HepG2 (cell line): ENCODE measurements at regions not wholly inside any gene's neighbourhood (a gene's known extent, or its start where the extent isn't known, plus 50 kb on each side); places are given as distances from the start of the nearest gene placed in this dataset.

ENCODE experiments used
- NR3C1 ChIP-seq: sonication (generic); formaldehyde crosslinking; IDR thresholded peaks from 2 replicates; pipeline ENCODE4 v1.4.0; 2020; ENCODE audit warnings: missing genetic modification reagents
- PPARG ChIP-seq: conservative IDR thresholded peaks from 2 replicates; pipeline ENCODE4 v1.6.1; 2016; ENCODE audit warnings: missing biosample characterization, missing genetic modification reagents
- RAD21 ChIP-seq: fragments of 450-650 bp; formaldehyde crosslinking; IDR thresholded peaks from 2 replicates; pipeline ENCODE4 v1.5.0; 2020; ENCODE audit warnings: mild to moderate bottlenecking
- SIX1 ChIP-seq: sonication (generic); formaldehyde crosslinking; IDR thresholded peaks from 2 replicates; pipeline ENCODE4 v1.4.0; 2020; ENCODE audit warnings: missing genetic modification reagents, borderline replicate concordance
- YY1 ChIP-seq: IDR thresholded peaks from 2 replicates; pipeline ENCODE4 v1.6.1; 2011; ENCODE audit warnings: low read length, low read depth, moderate library complexity, mild to moderate bottlenecking; ENCODE audit not compliant: insufficient read depth, insufficient replicate concordance
- TF ChIP-seq, protein P1 (sequence below), 2 experiments: sonication (generic) in 1 of 2; formaldehyde crosslinking in 1 of 2; IDR thresholded peaks; 2 replicates each; pipeline versions ENCODE4 v1.4.0 to v1.6.1; 2016 to 2020; ENCODE audit warnings: borderline replicate concordance in 1 of 2, low read depth in 1 of 2, mild to moderate bottlenecking in 1 of 2, missing genetic modification reagents in 1 of 2
- TF ChIP-seq, protein P2 (sequence below): sonication (generic); formaldehyde crosslinking; IDR thresholded peaks from 2 replicates; pipeline ENCODE4 v1.4.0; 2020; ENCODE audit warnings: missing genetic modification reagents, borderline replicate concordance
- TF ChIP-seq, protein P3 (sequence below): sonication (generic); formaldehyde crosslinking; IDR thresholded peaks from 2 replicates; pipeline ENCODE4 v1.8.1; 2022; ENCODE audit warnings: low read depth, mild to moderate bottlenecking, missing genetic modification reagents
- TF ChIP-seq, protein P4 (sequence below): sonication (generic); formaldehyde crosslinking; IDR thresholded peaks from 2 replicates; pipeline ENCODE4 v1.5.1; 2020; ENCODE audit warnings: missing genetic modification reagents, mild to moderate bottlenecking, borderline replicate concordance
- TF ChIP-seq, protein P5 (sequence below): sonication (generic); formaldehyde crosslinking; IDR thresholded peaks from 2 replicates; pipeline ENCODE4 v1.5.0; 2020; ENCODE audit warnings: mild to moderate bottlenecking, missing genetic modification reagents, moderate library complexity

DNA sequence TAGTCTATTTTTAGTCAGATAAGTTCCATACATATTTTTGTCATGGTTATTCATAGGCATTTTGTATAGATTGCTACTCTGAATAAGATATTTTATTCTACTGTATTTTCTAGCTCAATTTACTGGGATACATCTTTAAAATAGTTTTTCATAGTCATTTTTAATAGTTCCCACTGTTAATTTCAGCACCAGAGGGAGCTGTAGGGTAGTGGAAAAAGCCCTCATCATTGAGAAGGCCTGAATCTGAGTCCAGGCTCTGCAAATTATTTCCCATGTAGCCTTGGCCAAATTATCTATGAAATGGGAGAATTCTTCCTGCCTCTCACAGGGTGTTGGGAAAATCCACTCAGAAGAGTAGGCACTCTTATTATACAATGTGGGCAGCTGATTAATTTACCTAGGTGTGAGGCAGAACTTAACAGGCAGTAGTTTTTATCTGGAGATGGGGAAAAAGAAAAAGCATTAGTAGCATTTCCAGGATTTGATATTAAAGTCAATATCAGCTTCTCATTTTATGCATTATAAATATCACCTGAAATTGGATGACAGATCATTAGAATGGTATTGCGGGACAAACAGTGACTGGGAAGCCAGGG, 102.9 kb upstream of the PAQR3 start:
- no peak for TF ChIP-seq RAD21 (CRISPR knock-in tag)
- TF ChIP-seq SIX1, result no peak
- TF ChIP-seq, protein P1, sequence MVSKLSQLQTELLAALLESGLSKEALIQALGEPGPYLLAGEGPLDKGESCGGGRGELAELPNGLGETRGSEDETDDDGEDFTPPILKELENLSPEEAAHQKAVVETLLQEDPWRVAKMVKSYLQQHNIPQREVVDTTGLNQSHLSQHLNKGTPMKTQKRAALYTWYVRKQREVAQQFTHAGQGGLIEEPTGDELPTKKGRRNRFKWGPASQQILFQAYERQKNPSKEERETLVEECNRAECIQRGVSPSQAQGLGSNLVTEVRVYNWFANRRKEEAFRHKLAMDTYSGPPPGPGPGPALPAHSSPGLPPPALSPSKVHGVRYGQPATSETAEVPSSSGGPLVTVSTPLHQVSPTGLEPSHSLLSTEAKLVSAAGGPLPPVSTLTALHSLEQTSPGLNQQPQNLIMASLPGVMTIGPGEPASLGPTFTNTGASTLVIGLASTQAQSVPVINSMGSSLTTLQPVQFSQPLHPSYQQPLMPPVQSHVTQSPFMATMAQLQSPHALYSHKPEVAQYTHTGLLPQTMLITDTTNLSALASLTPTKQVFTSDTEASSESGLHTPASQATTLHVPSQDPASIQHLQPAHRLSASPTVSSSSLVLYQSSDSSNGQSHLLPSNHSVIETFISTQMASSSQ (IDR thresholded peaks at IDR 0.05; ENCODE audit: low read depth), result no peak
- TF ChIP-seq, protein P1 (CRISPR knock-in tag; IDR thresholded peaks at IDR 0.05; ENCODE audit: borderline replicate concordance), result no peak
- no peak for TF ChIP-seq NR3C1
- TF ChIP-seq, protein P2, sequence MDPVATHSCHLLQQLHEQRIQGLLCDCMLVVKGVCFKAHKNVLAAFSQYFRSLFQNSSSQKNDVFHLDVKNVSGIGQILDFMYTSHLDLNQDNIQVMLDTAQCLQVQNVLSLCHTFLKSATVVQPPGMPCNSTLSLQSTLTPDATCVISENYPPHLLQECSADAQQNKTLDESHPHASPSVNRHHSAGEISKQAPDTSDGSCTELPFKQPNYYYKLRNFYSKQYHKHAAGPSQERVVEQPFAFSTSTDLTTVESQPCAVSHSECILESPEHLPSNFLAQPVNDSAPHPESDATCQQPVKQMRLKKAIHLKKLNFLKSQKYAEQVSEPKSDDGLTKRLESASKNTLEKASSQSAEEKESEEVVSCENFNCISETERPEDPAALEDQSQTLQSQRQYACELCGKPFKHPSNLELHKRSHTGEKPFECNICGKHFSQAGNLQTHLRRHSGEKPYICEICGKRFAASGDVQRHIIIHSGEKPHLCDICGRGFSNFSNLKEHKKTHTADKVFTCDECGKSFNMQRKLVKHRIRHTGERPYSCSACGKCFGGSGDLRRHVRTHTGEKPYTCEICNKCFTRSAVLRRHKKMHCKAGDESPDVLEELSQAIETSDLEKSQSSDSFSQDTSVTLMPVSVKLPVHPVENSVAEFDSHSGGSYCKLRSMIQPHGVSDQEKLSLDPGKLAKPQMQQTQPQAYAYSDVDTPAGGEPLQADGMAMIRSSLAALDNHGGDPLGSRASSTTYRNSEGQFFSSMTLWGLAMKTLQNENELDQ (CRISPR knock-in tag), result no peak
- no peak for TF ChIP-seq YY1
- TF ChIP-seq, protein P3, sequence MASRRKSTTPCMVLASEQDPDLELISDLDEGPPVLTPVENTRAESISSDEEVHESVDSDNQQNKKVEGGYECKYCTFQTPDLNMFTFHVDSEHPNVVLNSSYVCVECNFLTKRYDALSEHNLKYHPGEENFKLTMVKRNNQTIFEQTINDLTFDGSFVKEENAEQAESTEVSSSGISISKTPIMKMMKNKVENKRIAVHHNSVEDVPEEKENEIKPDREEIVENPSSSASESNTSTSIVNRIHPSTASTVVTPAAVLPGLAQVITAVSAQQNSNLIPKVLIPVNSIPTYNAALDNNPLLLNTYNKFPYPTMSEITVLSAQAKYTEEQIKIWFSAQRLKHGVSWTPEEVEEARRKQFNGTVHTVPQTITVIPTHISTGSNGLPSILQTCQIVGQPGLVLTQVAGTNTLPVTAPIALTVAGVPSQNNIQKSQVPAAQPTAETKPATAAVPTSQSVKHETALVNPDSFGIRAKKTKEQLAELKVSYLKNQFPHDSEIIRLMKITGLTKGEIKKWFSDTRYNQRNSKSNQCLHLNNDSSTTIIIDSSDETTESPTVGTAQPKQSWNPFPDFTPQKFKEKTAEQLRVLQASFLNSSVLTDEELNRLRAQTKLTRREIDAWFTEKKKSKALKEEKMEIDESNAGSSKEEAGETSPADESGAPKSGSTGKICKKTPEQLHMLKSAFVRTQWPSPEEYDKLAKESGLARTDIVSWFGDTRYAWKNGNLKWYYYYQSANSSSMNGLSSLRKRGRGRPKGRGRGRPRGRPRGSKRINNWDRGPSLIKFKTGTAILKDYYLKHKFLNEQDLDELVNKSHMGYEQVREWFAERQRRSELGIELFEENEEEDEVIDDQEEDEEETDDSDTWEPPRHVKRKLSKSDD (CRISPR knock-in tag), result no peak
- TF ChIP-seq, protein P4, sequence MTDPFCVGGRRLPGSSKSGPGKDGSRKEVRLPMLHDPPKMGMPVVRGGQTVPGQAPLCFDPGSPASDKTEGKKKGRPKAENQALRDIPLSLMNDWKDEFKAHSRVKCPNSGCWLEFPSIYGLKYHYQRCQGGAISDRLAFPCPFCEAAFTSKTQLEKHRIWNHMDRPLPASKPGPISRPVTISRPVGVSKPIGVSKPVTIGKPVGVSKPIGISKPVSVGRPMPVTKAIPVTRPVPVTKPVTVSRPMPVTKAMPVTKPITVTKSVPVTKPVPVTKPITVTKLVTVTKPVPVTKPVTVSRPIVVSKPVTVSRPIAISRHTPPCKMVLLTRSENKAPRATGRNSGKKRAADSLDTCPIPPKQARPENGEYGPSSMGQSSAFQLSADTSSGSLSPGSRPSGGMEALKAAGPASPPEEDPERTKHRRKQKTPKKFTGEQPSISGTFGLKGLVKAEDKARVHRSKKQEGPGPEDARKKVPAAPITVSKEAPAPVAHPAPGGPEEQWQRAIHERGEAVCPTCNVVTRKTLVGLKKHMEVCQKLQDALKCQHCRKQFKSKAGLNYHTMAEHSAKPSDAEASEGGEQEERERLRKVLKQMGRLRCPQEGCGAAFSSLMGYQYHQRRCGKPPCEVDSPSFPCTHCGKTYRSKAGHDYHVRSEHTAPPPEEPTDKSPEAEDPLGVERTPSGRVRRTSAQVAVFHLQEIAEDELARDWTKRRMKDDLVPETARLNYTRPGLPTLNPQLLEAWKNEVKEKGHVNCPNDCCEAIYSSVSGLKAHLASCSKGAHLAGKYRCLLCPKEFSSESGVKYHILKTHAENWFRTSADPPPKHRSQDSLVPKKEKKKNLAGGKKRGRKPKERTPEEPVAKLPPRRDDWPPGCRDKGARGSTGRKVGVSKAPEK (CRISPR knock-in tag), result no peak
- TF ChIP-seq, protein P5, sequence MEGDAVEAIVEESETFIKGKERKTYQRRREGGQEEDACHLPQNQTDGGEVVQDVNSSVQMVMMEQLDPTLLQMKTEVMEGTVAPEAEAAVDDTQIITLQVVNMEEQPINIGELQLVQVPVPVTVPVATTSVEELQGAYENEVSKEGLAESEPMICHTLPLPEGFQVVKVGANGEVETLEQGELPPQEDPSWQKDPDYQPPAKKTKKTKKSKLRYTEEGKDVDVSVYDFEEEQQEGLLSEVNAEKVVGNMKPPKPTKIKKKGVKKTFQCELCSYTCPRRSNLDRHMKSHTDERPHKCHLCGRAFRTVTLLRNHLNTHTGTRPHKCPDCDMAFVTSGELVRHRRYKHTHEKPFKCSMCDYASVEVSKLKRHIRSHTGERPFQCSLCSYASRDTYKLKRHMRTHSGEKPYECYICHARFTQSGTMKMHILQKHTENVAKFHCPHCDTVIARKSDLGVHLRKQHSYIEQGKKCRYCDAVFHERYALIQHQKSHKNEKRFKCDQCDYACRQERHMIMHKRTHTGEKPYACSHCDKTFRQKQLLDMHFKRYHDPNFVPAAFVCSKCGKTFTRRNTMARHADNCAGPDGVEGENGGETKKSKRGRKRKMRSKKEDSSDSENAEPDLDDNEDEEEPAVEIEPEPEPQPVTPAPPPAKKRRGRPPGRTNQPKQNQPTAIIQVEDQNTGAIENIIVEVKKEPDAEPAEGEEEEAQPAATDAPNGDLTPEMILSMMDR (CRISPR knock-in tag), result peak; percentile 44
- TF ChIP-seq PPARG (CRISPR knock-in tag), result no peak
